Mucosa of descending colon (tissue), 3 donors: ENCODE measurements at regions not wholly inside any gene's neighbourhood (a gene's known extent, or its start where the extent isn't known, plus 50 kb on each side); places are given as distances from the start of the nearest gene placed in this dataset.

ENCODE experiments used
- ATAC-seq: fragments of 200-7000 bp; cut with Tn5 transposase; one replicate; pipeline ENCODE4 v1.9.1; 2020; ENCODE audit warnings: mild to moderate bottlenecking, moderate library complexity
- DNase-seq, 3 donors: peaks; one replicate each; pipeline ENCODE4 v3.0.0-alpha.2; 2020
- H3K36me3 ChIP-seq: fragments of 200-600 bp; one replicate; pipeline ENCODE4 v1.8.0; 2021; ENCODE audit warnings: low read depth, mild to moderate bottlenecking
- H3K4me1 ChIP-seq: fragments of 200-600 bp; one replicate; pipeline ENCODE4 v1.8.0; 2021; ENCODE audit warnings: low read depth, mild to moderate bottlenecking
- H3K4me3 ChIP-seq: fragments of 200-600 bp; one replicate; pipeline ENCODE4 v1.8.0; 2021; ENCODE audit warnings: mild to moderate bottlenecking
- H3K9me3 ChIP-seq: fragments of 200-600 bp; one replicate; pipeline ENCODE4 v1.8.0; 2021; ENCODE audit warnings: mild to moderate bottlenecking
- intact Hi-C, 2 donors: fragments of 100-400 bp; cut with DNase I in 1 of 2; cut with micrococcal nuclease in 1 of 2; formaldehyde crosslinking; loops; one replicate each; pipeline versions ENCODE4 v1.11.0 to v1.11.1; 2022; cut with DNase I, micrococcal nuclease
- TF ChIP-seq, protein P1 (sequence below): fragments of 200-600 bp; IDR thresholded peaks from one replicate; pipeline ENCODE4 v1.8.0; 2022; ENCODE audit warnings: antibody characterized with exemption, mild to moderate bottlenecking
- donor health status: DM: no; HTN: no; CAD: no; lungs with moderate emphysema.
- donor health status: DM: no; HTN: no; CAD: no.
- donor health status: DM: no; HTN: yes; CAD: no.

DNA sequence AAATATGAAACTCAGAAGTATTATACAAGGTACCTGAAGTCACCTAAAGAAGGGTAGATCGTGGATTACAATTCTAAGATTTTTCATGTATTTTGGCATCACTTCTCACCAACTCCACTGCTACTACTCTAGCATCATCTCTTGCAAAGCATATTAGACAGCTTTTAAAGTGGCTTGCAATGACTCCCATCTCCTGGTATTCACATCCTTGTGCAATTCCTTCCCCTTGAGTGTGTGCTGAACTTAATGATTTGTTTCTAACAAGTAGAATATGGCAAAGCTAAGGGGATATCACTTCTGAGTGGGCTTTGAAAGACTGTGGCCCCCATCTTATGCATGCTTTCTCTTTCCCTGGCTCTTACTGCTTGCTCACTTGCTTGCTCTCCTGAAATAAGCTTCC is 280.2 kb downstream of the SNX13 start:
- no peak overlapping the region for H3K4me3 ChIP-seq
- no peaks in the 10 kb centered on the region for H3K9me3 ChIP-seq
- DNase-seq (no peak), ATAC-seq (no peak)
- intact Hi-C loops: no loop called here
- H3K36me3 ChIP-seq: no peaks in the 10 kb centered on the region
- TF ChIP-seq, protein P1, sequence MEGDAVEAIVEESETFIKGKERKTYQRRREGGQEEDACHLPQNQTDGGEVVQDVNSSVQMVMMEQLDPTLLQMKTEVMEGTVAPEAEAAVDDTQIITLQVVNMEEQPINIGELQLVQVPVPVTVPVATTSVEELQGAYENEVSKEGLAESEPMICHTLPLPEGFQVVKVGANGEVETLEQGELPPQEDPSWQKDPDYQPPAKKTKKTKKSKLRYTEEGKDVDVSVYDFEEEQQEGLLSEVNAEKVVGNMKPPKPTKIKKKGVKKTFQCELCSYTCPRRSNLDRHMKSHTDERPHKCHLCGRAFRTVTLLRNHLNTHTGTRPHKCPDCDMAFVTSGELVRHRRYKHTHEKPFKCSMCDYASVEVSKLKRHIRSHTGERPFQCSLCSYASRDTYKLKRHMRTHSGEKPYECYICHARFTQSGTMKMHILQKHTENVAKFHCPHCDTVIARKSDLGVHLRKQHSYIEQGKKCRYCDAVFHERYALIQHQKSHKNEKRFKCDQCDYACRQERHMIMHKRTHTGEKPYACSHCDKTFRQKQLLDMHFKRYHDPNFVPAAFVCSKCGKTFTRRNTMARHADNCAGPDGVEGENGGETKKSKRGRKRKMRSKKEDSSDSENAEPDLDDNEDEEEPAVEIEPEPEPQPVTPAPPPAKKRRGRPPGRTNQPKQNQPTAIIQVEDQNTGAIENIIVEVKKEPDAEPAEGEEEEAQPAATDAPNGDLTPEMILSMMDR: no peak
- no peaks in the 10 kb centered on the region for H3K4me1 ChIP-seq

DNA sequence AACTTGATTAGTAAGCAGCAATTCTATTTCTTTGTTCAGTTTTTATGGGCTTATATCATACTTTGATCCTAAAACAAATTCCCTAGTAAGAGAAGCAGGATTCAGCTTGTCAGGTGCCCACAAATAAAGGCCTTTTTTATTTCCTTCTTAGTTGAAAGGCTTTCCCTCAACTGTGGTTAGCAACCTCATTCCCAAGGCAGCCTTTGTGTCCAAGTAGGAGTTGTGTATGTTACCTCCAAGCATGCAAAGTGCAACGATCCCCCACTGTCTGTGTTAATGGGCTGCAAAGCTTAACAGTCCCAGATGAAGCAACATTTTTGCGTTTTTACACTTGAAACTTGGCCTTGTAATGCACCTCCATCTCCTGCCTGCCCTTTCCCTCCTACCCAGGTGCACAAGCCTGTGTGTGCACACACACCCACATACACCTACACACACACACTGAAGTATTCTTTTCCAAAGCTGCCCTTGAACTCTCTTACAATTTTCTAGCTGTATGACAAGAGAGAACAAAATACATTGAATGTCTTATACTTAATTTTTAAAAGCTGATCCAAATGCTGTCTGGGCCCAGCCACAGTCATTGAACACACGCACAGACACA is 278.2 kb downstream of the SNX13 start:
- intact Hi-C loops: no loop called here
- ATAC-seq: no peak
- no peaks in the 10 kb centered on the region for H3K36me3 ChIP-seq
- H3K4me1 ChIP-seq: no peaks in the 10 kb centered on the region
- no peak overlapping the region for H3K4me3 ChIP-seq
- H3K9me3 ChIP-seq: no peaks in the 10 kb centered on the region
- DNase-seq: no peak
- TF ChIP-seq, protein P1: no peak

DNA sequence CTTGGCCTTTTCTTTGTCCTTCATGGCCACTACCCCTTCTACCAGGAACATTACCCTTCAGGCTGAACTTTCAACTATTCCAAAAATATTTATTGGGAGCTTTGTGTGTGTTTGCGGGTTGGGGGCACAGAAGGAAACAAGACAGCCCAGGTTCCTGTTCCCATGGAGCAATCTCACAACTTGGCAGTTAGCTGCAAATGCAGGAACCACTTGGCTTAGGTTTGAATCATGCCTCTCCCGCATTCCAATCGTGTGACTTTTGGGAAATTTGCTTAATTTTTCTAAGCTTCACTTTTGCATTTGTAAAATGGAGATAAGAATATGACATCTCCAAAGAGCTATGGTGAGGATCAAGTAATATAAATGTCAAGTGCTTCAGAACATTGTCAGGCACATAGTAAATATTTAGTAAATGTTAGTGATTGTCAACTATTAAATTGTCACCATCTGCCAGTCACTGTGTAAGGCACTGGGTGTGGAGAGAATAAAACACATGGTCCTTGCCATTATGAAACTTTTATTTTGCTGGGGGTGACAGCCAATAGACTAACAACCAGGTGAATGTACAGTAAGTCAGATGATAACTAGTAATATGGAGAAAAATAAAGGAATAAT is 277.1 kb downstream of the SNX13 start:
- no peaks in the 10 kb centered on the region for H3K4me1 ChIP-seq
- TF ChIP-seq, protein P1: no peak
- no peak overlapping the region for H3K4me3 ChIP-seq
- DNase-seq (no peak), ATAC-seq (no peak)
- intact Hi-C loops: no loop called here
- H3K36me3 ChIP-seq: no peaks in the 10 kb centered on the region
- H3K9me3 ChIP-seq: no peaks in the 10 kb centered on the region

DNA sequence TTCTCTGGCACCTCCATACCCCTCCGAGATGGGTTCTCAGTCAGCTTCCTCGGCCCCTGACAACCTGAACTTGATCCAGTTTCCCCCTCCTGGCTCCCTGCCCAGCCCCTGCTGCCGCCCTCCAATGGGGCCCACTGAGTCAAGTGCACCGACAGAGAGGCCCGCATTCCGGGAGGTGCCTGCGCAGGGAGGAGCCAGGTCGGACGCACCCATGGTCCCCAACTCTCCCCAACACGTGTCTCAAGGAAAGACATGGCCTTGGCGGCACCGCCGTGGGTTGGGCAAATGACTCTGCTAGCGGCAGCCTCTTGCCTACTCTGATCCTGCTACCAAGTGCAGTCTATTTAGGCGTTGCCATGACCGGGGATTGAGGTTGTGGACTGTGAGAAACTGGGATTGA is 275.3 kb downstream of the SNX13 start:
- no peak for ATAC-seq
- TF ChIP-seq, protein P1: no peak
- DNase-seq: no peak
- no peak overlapping the region for H3K4me3 ChIP-seq
- H3K4me1 ChIP-seq: no peaks in the 10 kb centered on the region
- H3K9me3 ChIP-seq: no peaks in the 10 kb centered on the region
- intact Hi-C loops: no loop called here
- H3K36me3 ChIP-seq: no peaks in the 10 kb centered on the region

DNA sequence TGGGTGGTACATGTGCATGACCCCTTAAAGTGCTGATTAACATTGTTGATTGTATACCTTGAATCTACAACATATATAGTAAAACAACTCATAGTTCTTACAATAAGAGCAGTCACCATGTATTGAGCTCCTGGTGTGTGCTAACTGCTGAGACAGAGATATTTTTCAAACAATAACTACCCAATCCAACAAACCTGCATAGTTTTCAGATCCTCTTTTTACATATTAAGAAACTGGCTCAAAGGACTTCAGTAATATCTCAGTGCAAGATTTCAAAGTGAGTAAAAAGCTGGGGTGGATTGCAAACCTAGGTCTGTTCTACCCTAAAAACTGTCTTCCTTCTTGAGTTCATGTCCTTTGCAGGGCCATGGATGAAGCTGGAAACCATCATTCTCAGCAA is 272.2 kb downstream of the SNX13 start:
- ATAC-seq (no peak), DNase-seq (no peak)
- no peak overlapping the region for H3K4me3 ChIP-seq
- TF ChIP-seq, protein P1: no peak
- H3K4me1 ChIP-seq: no peaks in the 10 kb centered on the region
- intact Hi-C loops: no loop called here
- no peaks in the 10 kb centered on the region for H3K36me3 ChIP-seq
- H3K9me3 ChIP-seq: no peaks in the 10 kb centered on the region
